HEK293T (cell line): ENCODE measurements at regions not wholly inside any gene's neighbourhood (a gene's known extent, or its start where the extent isn't known, plus 50 kb on each side); places are given as distances from the start of the nearest gene placed in this dataset.

ENCODE experiments used
- BHLHE40 ChIP-seq: fragments of 450-650 bp; IDR thresholded peaks from 2 replicates; pipeline ENCODE4 v1.6.1; 2016; ENCODE audit warnings: mild to moderate bottlenecking, moderate library complexity, borderline replicate concordance
- ELF4 ChIP-seq: fragments of 450-650 bp; IDR thresholded peaks from 2 replicates; pipeline ENCODE4 v1.6.1; 2017; ENCODE audit warnings: antibody characterized with exemption
- HDGF ChIP-seq: fragments of 450-650 bp; IDR thresholded peaks from 2 replicates; pipeline ENCODE4 v1.6.1; 2017; ENCODE audit warnings: antibody characterized with exemption, borderline replicate concordance
- LEF1 ChIP-seq: fragments of 450-650 bp; IDR thresholded peaks from 2 replicates; pipeline ENCODE4 v1.6.1; 2017; ENCODE audit warnings: mild to moderate bottlenecking, borderline replicate concordance
- PKNOX1 ChIP-seq: fragments of 450-650 bp; IDR thresholded peaks from 2 replicates; pipeline ENCODE4 v1.6.1; 2016
- SP1 ChIP-seq: fragments of 450-650 bp; IDR thresholded peaks from 2 replicates; pipeline ENCODE4 v1.6.1; 2017
- TARDBP ChIP-seq: fragments of 450-650 bp; IDR thresholded peaks from 2 replicates; pipeline ENCODE4 v1.6.1; 2016

GRCh38 chr18:56333839-56334238 is 304.6 kb downstream of the TXNL1 start:
- TF ChIP-seq BHLHE40 (no peak), SP1 (no peak), LEF1 (no peak), PKNOX1 (no peak), TARDBP (no peak), HDGF (no peak), ELF4 (no peak)
